WTC11 (cell line): ENCODE measurements at regions not wholly inside any gene's neighbourhood (a gene's known extent, or its start where the extent isn't known, plus 50 kb on each side); places are given as distances from the start of the nearest gene placed in this dataset.

Experiments used
- ATAC-seq: fragments of 200-7000 bp; cut with Tn5 transposase; 2 replicates; pipeline ENCODE4 v1.10.0; 2021; ENCODE audit warnings: mild to moderate bottlenecking, moderate library complexity
- CTCF ChIA-PET: fragments of 300-600 bp; sonication (Branson Sonifier 250); formaldehyde crosslinking; loops from one replicate; lab custom pipeline; 2021; ENCODE audit warnings: antibody characterized with exemption; lab: Charles Lee
- POLR2A ChIA-PET: fragments of 350-600 bp; sonication (Branson Sonifier 250); formaldehyde crosslinking; loops from one replicate; lab custom pipeline; 2021; ENCODE audit warnings: antibody characterized with exemption; lab: Charles Lee
- DNase-seq: peaks from one replicate; pipeline ENCODE4 v3.0.0; 2021; ENCODE audit warnings: low spot score
- H3K27ac Mint-ChIP-seq: 2 replicates; pipeline ENCODE4 v1.8.0; 2021; ENCODE audit warnings: mixed read lengths
- H3K27me3 Mint-ChIP-seq: 2 replicates; pipeline ENCODE4 v1.8.0; 2021; ENCODE audit warnings: low read depth, mild to moderate bottlenecking, moderate library complexity, mixed read lengths
- H3K36me3 Mint-ChIP-seq: 2 replicates; pipeline ENCODE4 v1.8.0; 2021; ENCODE audit warnings: mixed read lengths
- H3K4me1 Mint-ChIP-seq: 2 replicates; pipeline ENCODE4 v1.8.0; 2022; ENCODE audit warnings: mixed read lengths
- H3K4me3 Mint-ChIP-seq: 2 replicates; pipeline ENCODE4 v1.8.0; 2021; ENCODE audit warnings: mild to moderate bottlenecking, moderate library complexity, mixed read lengths
- H3K9me3 Mint-ChIP-seq: 2 replicates; pipeline ENCODE4 v1.8.0; 2021; ENCODE audit warnings: mixed read lengths
- ATF1 ChIP-seq: sonication (generic); formaldehyde crosslinking; IDR thresholded peaks from 2 replicates; pipeline ENCODE4 v1.8.1; 2023; ENCODE audit warnings: mild to moderate bottlenecking, moderate library complexity, missing genetic modification reagents
- GTF2I ChIP-seq: fragments of 250-450 bp; sonication (Bioruptor Pico); conservative IDR thresholded peaks from 2 replicates; pipeline ENCODE4 v1.4.0; 2021; ENCODE audit warnings: mild to moderate bottlenecking
- NFE2L1 ChIP-seq: sonication (generic); formaldehyde crosslinking; IDR thresholded peaks from 2 replicates; pipeline ENCODE4 v1.8.1; 2023; ENCODE audit warnings: missing genetic modification reagents
- NFYB ChIP-seq: sonication (generic); formaldehyde crosslinking; conservative IDR thresholded peaks from 2 replicates; pipeline ENCODE4 v1.8.0; 2022; ENCODE audit warnings: low read depth, missing genetic modification reagents
- RORB ChIP-seq: fragments of 250-450 bp; sonication (Bioruptor Pico); IDR thresholded peaks from 2 replicates; pipeline ENCODE4 v1.9.0; 2021; ENCODE audit warnings: mild to moderate bottlenecking
- TEAD4 ChIP-seq: sonication (generic); formaldehyde crosslinking; IDR thresholded peaks from 2 replicates; pipeline ENCODE4 v1.8.0; 2022; ENCODE audit warnings: mild to moderate bottlenecking, missing genetic modification reagents
- ZNF219 ChIP-seq: sonication (generic); formaldehyde crosslinking; IDR thresholded peaks from 2 replicates; pipeline ENCODE4 v1.8.0; 2023; ENCODE audit warnings: missing genetic modification reagents, mild to moderate bottlenecking, borderline replicate concordance
- ZNF671 ChIP-seq: fragments of 250-450 bp; sonication (Bioruptor Pico); IDR thresholded peaks from 2 replicates; pipeline ENCODE4 v1.8.0; 2021; ENCODE audit warnings: mild to moderate bottlenecking
- TF ChIP-seq, protein P1 (sequence below): sonication (generic); formaldehyde crosslinking; IDR thresholded peaks from 2 replicates; pipeline ENCODE4 v1.8.0; 2022; ENCODE audit warnings: missing genetic modification reagents
- TF ChIP-seq, protein P2 (sequence below): sonication (generic); formaldehyde crosslinking; IDR thresholded peaks from 2 replicates; pipeline ENCODE4 v1.8.1; 2022; ENCODE audit warnings: missing genetic modification reagents, borderline replicate concordance
- TF ChIP-seq, protein P3 (sequence below): sonication (generic); formaldehyde crosslinking; IDR thresholded peaks from 2 replicates; pipeline ENCODE4 v1.8.0; 2023; ENCODE audit warnings: mild to moderate bottlenecking, missing genetic modification reagents
- TF ChIP-seq, protein P4 (sequence below): sonication (generic); formaldehyde crosslinking; IDR thresholded peaks from 2 replicates; pipeline ENCODE4 v1.8.1; 2023; ENCODE audit warnings: mild to moderate bottlenecking, moderate library complexity, missing genetic modification reagents
- TF ChIP-seq, protein P5 (sequence below): sonication (generic); formaldehyde crosslinking; IDR thresholded peaks from 2 replicates; pipeline ENCODE4 v1.8.1; 2022; ENCODE audit warnings: mild to moderate bottlenecking, moderate library complexity, missing genetic modification reagents
- TF ChIP-seq, protein P6 (sequence below): fragments of 250-450 bp; sonication (Bioruptor Pico); conservative IDR thresholded peaks from 2 replicates; pipeline ENCODE4 v1.9.0; 2021; ENCODE audit warnings: mild to moderate bottlenecking
- TF ChIP-seq, protein P7 (sequence below): fragments of 250-450 bp; sonication (Bioruptor Pico); IDR thresholded peaks from 2 replicates; pipeline ENCODE4 v1.9.0; 2021; ENCODE audit warnings: mild to moderate bottlenecking

DNA sequence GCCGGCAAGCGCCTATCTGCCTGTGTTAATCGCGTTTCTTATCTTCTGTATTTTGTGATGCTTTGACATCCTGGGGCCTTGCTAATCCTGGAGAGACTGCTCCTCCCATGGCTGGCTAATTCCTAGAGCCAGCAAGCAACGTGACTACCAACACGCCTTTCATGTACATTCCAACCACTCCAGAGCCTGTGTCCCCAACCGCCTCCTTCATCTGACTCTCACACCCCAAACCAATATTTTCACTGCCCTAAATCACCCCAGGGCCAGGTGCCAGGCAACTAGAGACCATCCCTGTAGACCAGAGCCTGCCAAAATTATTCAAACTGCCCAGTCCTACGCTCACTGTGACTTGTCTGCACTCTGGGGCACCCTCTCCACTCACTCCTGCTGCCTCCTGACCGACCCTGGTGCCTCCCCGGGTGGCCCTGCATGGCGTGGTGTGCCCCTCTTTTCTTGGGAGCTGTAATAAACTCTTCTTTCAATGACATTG lies 50.5 kb upstream of the COL5A1 start (continued):
- TF ChIP-seq, protein P1, sequence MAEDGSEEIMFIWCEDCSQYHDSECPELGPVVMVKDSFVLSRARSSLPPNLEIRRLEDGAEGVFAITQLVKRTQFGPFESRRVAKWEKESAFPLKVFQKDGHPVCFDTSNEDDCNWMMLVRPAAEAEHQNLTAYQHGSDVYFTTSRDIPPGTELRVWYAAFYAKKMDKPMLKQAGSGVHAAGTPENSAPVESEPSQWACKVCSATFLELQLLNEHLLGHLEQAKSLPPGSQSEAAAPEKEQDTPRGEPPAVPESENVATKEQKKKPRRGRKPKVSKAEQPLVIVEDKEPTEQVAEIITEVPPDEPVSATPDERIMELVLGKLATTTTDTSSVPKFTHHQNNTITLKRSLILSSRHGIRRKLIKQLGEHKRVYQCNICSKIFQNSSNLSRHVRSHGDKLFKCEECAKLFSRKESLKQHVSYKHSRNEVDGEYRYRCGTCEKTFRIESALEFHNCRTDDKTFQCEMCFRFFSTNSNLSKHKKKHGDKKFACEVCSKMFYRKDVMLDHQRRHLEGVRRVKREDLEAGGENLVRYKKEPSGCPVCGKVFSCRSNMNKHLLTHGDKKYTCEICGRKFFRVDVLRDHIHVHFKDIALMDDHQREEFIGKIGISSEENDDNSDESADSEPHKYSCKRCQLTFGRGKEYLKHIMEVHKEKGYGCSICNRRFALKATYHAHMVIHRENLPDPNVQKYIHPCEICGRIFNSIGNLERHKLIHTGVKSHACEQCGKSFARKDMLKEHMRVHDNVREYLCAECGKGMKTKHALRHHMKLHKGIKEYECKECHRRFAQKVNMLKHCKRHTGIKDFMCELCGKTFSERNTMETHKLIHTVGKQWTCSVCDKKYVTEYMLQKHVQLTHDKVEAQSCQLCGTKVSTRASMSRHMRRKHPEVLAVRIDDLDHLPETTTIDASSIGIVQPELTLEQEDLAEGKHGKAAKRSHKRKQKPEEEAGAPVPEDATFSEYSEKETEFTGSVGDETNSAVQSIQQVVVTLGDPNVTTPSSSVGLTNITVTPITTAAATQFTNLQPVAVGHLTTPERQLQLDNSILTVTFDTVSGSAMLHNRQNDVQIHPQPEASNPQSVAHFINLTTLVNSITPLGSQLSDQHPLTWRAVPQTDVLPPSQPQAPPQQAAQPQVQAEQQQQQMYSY (CRISPR knock-in tag) = no peak
- TF ChIP-seq, protein P2, sequence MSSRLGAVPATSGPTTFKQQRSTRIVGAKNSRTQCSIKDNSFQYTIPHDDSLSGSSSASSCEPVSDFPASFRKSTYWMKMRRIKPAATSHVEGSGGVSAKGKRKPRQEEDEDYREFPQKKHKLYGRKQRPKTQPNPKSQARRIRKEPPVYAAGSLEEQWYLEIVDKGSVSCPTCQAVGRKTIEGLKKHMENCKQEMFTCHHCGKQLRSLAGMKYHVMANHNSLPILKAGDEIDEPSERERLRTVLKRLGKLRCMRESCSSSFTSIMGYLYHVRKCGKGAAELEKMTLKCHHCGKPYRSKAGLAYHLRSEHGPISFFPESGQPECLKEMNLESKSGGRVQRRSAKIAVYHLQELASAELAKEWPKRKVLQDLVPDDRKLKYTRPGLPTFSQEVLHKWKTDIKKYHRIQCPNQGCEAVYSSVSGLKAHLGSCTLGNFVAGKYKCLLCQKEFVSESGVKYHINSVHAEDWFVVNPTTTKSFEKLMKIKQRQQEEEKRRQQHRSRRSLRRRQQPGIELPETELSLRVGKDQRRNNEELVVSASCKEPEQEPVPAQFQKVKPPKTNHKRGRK (CRISPR knock-in tag) = no peak
- TF ChIP-seq, protein P3, sequence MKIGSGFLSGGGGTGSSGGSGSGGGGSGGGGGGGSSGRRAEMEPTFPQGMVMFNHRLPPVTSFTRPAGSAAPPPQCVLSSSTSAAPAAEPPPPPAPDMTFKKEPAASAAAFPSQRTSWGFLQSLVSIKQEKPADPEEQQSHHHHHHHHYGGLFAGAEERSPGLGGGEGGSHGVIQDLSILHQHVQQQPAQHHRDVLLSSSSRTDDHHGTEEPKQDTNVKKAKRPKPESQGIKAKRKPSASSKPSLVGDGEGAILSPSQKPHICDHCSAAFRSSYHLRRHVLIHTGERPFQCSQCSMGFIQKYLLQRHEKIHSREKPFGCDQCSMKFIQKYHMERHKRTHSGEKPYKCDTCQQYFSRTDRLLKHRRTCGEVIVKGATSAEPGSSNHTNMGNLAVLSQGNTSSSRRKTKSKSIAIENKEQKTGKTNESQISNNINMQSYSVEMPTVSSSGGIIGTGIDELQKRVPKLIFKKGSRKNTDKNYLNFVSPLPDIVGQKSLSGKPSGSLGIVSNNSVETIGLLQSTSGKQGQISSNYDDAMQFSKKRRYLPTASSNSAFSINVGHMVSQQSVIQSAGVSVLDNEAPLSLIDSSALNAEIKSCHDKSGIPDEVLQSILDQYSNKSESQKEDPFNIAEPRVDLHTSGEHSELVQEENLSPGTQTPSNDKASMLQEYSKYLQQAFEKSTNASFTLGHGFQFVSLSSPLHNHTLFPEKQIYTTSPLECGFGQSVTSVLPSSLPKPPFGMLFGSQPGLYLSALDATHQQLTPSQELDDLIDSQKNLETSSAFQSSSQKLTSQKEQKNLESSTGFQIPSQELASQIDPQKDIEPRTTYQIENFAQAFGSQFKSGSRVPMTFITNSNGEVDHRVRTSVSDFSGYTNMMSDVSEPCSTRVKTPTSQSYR (CRISPR knock-in tag) = no peak

DNA sequence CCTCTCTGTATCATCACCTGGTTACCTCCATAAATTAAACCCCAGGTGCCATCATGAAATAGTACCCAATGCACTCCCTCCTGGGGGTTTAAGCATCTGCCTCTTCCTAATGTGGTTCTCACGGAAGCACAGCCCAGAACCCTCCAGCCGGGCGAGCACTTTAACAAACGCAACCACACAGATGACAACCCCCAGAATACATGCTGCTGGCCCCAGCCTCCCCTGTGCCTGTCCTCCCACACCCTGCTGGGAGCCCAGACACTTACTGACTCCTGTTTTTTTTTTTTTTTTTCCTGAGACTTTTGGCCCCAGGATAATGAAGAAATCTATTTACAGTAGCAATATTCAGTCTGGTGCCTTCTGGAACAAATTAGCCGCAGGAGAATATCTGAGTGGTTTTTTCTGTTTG lies 50.0 kb upstream of the COL5A1 start:
- ChIA-PET CTCF (interaction anchor here (0.7 kb wide), 1 partner anchor 18 kb away, joined by 3 read pairs; no protein-coding TSS in a partner anchor), POLR2A (no interaction called here)
- Mint-ChIP-seq H3K27me3 (no peaks in the 10 kb centered on the region), H3K27ac (no peak overlapping the region), H3K36me3 (no peaks in the 10 kb centered on the region), H3K4me3 (no peak overlapping the region), H3K4me1 (peaks cover 4% of the 10 kb centered on the region), H3K9me3 (peaks cover 4% of the 10 kb centered on the region)
- ATAC-seq = no peak
- no peak for DNase-seq
- TF ChIP-seq ATF1 (no peak), TEAD4 (CRISPR knock-in tag) (no peak), ZNF219 (CRISPR knock-in tag) (no peak), NFYB (CRISPR knock-in tag) (no peak), ZNF671 (CRISPR knock-in tag) (no peak), NFE2L1 (CRISPR knock-in tag) (no peak), RORB (CRISPR knock-in tag) (no peak), GTF2I (no peak)
- TF ChIP-seq, protein P4, sequence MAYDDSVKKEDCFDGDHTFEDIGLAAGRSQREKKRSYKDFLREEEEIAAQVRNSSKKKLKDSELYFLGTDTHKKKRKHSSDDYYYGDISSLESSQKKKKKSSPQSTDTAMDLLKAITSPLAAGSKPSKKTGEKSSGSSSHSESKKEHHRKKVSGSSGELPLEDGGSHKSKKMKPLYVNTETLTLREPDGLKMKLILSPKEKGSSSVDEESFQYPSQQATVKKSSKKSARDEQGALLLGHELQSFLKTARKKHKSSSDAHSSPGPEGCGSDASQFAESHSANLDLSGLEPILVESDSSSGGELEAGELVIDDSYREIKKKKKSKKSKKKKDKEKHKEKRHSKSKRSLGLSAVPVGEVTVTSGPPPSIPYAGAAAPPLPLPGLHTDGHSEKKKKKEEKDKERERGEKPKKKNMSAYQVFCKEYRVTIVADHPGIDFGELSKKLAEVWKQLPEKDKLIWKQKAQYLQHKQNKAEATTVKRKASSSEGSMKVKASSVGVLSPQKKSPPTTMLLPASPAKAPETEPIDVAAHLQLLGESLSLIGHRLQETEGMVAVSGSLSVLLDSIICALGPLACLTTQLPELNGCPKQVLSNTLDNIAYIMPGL (CRISPR knock-in tag) = no peak
- TF ChIP-seq, protein P5, sequence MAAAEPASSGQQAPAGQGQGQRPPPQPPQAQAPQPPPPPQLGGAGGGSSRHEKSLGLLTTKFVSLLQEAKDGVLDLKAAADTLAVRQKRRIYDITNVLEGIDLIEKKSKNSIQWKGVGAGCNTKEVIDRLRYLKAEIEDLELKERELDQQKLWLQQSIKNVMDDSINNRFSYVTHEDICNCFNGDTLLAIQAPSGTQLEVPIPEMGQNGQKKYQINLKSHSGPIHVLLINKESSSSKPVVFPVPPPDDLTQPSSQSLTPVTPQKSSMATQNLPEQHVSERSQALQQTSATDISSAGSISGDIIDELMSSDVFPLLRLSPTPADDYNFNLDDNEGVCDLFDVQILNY (CRISPR knock-in tag) = no peak
- TF ChIP-seq, protein P6, sequence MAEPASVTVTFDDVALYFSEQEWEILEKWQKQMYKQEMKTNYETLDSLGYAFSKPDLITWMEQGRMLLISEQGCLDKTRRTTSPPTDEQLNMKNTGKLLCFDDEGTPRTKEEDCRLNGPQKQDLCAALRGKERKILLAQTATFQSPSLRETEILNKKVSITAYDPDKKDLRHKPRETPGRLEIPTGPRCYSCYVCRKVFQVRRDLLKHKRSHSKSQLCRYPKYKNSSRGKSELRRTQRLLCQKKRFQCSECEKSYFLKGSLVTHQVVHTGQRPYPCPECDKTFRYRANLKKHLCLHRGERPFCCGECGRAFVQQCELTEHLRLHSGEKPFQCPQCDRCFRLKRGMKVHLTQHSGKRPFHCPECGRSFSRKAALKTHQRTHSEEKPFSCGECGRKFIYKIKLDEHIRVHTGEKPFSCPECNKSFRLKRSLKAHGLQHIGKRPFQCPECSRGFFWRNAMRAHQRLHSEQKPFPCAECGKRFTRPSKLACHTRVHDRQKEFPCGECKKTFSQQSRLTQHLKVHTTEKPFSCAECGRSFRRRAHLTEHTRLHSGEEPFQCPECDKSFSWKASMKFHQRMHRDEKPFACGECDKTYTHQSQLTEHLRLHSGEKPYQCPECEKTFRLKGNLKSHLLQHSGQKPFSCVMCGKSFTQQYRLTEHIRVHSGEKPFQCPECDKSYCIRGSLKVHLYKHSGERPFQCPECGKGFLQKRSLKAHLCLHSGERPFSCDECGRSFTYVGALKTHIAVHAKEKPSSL (CRISPR knock-in tag) = no peak
- TF ChIP-seq, protein P7, sequence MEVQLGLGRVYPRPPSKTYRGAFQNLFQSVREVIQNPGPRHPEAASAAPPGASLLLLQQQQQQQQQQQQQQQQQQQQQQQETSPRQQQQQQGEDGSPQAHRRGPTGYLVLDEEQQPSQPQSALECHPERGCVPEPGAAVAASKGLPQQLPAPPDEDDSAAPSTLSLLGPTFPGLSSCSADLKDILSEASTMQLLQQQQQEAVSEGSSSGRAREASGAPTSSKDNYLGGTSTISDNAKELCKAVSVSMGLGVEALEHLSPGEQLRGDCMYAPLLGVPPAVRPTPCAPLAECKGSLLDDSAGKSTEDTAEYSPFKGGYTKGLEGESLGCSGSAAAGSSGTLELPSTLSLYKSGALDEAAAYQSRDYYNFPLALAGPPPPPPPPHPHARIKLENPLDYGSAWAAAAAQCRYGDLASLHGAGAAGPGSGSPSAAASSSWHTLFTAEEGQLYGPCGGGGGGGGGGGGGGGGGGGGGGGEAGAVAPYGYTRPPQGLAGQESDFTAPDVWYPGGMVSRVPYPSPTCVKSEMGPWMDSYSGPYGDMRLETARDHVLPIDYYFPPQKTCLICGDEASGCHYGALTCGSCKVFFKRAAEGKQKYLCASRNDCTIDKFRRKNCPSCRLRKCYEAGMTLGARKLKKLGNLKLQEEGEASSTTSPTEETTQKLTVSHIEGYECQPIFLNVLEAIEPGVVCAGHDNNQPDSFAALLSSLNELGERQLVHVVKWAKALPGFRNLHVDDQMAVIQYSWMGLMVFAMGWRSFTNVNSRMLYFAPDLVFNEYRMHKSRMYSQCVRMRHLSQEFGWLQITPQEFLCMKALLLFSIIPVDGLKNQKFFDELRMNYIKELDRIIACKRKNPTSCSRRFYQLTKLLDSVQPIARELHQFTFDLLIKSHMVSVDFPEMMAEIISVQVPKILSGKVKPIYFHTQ (CRISPR knock-in tag) = no peak
